ENCODE measurements at regions not wholly inside any gene's neighbourhood (a gene's known extent, or its start where the extent isn't known, plus 50 kb on each side); places are given as distances from the start of the nearest gene placed in this dataset.

- TF ChIP-seq CTCF (IDR thresholded peaks at IDR 0.05) (no peak), POLR2A (IDR thresholded peaks at IDR 0.05) (no peak)
Observed at GRCh38 chr2:41709702-41710599, 337.9 kb upstream of the PKDCC start.
